Neural cell (in vitro differentiated cells): ENCODE measurements at regions not wholly inside any gene's neighbourhood (a gene's known extent, or its start where the extent isn't known, plus 50 kb on each side); places are given as distances from the start of the nearest gene placed in this dataset.

Experiments
- H2AFZ ChIP-seq: fragments of 200-600, 300-800 bp; sonication (generic), shearing (Covaris generic); 2 replicates; pipeline ENCODE4 v1.6.0; 2014; ENCODE audit warnings: low read depth, mild to moderate bottlenecking, antibody characterized with exemption, low read length, moderate library complexity
- H3F3A ChIP-seq: fragments of 200-600 bp; shearing (Covaris generic); 2 replicates; pipeline ENCODE4 v1.6.1; 2016; ENCODE audit warnings: mild to moderate bottlenecking, moderate library complexity, mixed read lengths, antibody characterized with exemption, low read length; ENCODE audit not compliant: insufficient read depth, poor library complexity, severe bottlenecking
- H3K27ac ChIP-seq: fragments of 200-600, 300-800 bp; sonication (generic), shearing (Covaris generic); 2 replicates; pipeline ENCODE4 v1.5.1; 2014; ENCODE audit warnings: mild to moderate bottlenecking, low read length, moderate library complexity
- H3K27me3 ChIP-seq: fragments of 300-800, 200-600 bp; sonication (generic), shearing (Covaris generic); 2 replicates; pipeline ENCODE4 v1.6.0; 2014; ENCODE audit warnings: mild to moderate bottlenecking, low read depth, low read length, moderate library complexity; ENCODE audit not compliant: insufficient read depth
- H3K36me3 ChIP-seq: fragments of 300-800, 200-600 bp; sonication (generic), shearing (Covaris generic); 2 replicates; pipeline ENCODE4 v1.5.1; 2014; ENCODE audit warnings: mild to moderate bottlenecking, antibody characterized with exemption, low read length, moderate library complexity; ENCODE audit not compliant: insufficient read depth
- H3K4me2 ChIP-seq: fragments of 300-800, 200-600 bp; sonication (generic), shearing (Covaris generic); 2 replicates; pipeline ENCODE4 v1.6.0; 2014; ENCODE audit warnings: mild to moderate bottlenecking, low read length
- H3K4me3 ChIP-seq: fragments of 300-800, 200-600 bp; sonication (generic), shearing (Covaris generic); 2 replicates; pipeline ENCODE4 v1.5.1; 2014; ENCODE audit warnings: mild to moderate bottlenecking, low read length, moderate library complexity
- H3K79me2 ChIP-seq: fragments of 200-600 bp; shearing (Covaris generic); replicated peaks from 2 replicates; pipeline ENCODE4 v1.6.0; 2014; ENCODE audit warnings: mild to moderate bottlenecking, low read length, moderate library complexity; ENCODE audit not compliant: insufficient read depth
- H3K9ac ChIP-seq: fragments of 300-800, 200-600 bp; sonication (generic), shearing (Covaris generic); 2 replicates; pipeline ENCODE4 v1.6.1; 2016; ENCODE audit warnings: mild to moderate bottlenecking, low read length, mixed read lengths
- H3K9me2 ChIP-seq: fragments of 200-600 bp; shearing (Covaris generic); 2 replicates; pipeline ENCODE4 v1.6.1; 2016; ENCODE audit warnings: mild to moderate bottlenecking, low read length, mixed read lengths; ENCODE audit not compliant: insufficient read depth
- H3K9me3 ChIP-seq: fragments of 200-600, 300-800 bp; sonication (generic), shearing (Covaris generic); 2 replicates; pipeline ENCODE4 v1.6.1; 2016; ENCODE audit warnings: mild to moderate bottlenecking, mixed run types, low read length, moderate library complexity, mixed read lengths
- H4K20me1 ChIP-seq: fragments of 200-600 bp; shearing (Covaris generic); 2 replicates; pipeline ENCODE4 v1.6.1; 2016; ENCODE audit warnings: mild to moderate bottlenecking, mixed run types; ENCODE audit not compliant: insufficient read depth
- CTCF ChIP-seq: fragments of 450-650 bp; IDR thresholded peaks from 2 replicates; pipeline ENCODE4 v1.5.1; 2014; ENCODE audit warnings: antibody characterized with exemption, mild to moderate bottlenecking, moderate library complexity; ENCODE audit not compliant: poor library complexity, severe bottlenecking
- EP300 ChIP-seq: fragments of 450-650 bp; conservative IDR thresholded peaks from 2 replicates; pipeline ENCODE4 v1.6.1; 2014; ENCODE audit warnings: antibody characterized with exemption, mild to moderate bottlenecking, moderate library complexity; ENCODE audit not compliant: poor library complexity, severe bottlenecking
- EZH2 ChIP-seq: fragments of 200-600, 300-800 bp; shearing (Covaris generic), sonication (generic); IDR thresholded peaks from 2 replicates; pipeline ENCODE4 v1.6.1; 2014; ENCODE audit warnings: antibody characterized with exemption, low read length, borderline replicate concordance, mild to moderate bottlenecking; ENCODE audit not compliant: insufficient read depth, poor library complexity, severe bottlenecking
- MXI1 ChIP-seq: fragments of 450-650 bp; conservative IDR thresholded peaks from 2 replicates; pipeline ENCODE4 v1.6.1; 2014; ENCODE audit warnings: antibody characterized with exemption, mild to moderate bottlenecking; ENCODE audit not compliant: poor library complexity, severe bottlenecking
- POLR2AphosphoS5 ChIP-seq: IDR thresholded peaks from 2 replicates; pipeline ENCODE4 v1.6.1; 2012
- RAD21 ChIP-seq: fragments of 450-650 bp; conservative IDR thresholded peaks from 2 replicates; pipeline ENCODE4 v1.6.1; 2014; ENCODE audit warnings: antibody characterized with exemption, mild to moderate bottlenecking, moderate library complexity
- REST ChIP-seq: IDR thresholded peaks from 2 replicates; pipeline ENCODE4 v1.6.1; 2012; ENCODE audit warnings: borderline replicate concordance
- SMC3 ChIP-seq: fragments of 450-650 bp; conservative IDR thresholded peaks from 2 replicates; pipeline ENCODE4 v1.6.1; 2014; ENCODE audit warnings: antibody characterized with exemption, mild to moderate bottlenecking, moderate library complexity; ENCODE audit not compliant: poor library complexity
- TAF1 ChIP-seq: IDR thresholded peaks from 2 replicates; pipeline ENCODE4 v1.6.1; 2012; ENCODE audit warnings: low read depth

GRCh38 chr3:107250221-107250620 is 127.0 kb upstream of the CCDC54 start:
- no peak overlapping the region for H3K9ac ChIP-seq
- no peak overlapping the region for H3K4me2 ChIP-seq
- H3K79me2 ChIP-seq, result no peaks in the 10 kb centered on the region
- no peak overlapping the region for H2AFZ ChIP-seq
- no peaks in the 10 kb centered on the region for H3K9me3 ChIP-seq
- no peaks in the 10 kb centered on the region for H3K9me2 ChIP-seq
- no peaks in the 10 kb centered on the region for H3K27me3 ChIP-seq
- no peaks in the 10 kb centered on the region for H4K20me1 ChIP-seq
- no peak overlapping the region for H3K4me3 ChIP-seq
- H3F3A ChIP-seq, result no peaks in the 10 kb centered on the region
- TF ChIP-seq REST (no peak), EP300 (no peak), RAD21 (no peak), POLR2AphosphoS5 (no peak), TAF1 (no peak)
- no peak overlapping the region for H3K27ac ChIP-seq
- H3K36me3 ChIP-seq, result no peaks in the 10 kb centered on the region

- no peaks in the 10 kb centered on the region for H3K27me3 ChIP-seq
- H3K27ac ChIP-seq, result no peak overlapping the region
- H3K9ac ChIP-seq, result no peak overlapping the region
- no peaks in the 10 kb centered on the region for H3F3A ChIP-seq
- no peaks in the 10 kb centered on the region for H3K9me2 ChIP-seq
- H2AFZ ChIP-seq, result no peak overlapping the region
- H3K4me2 ChIP-seq, result no peak overlapping the region
- no peaks in the 10 kb centered on the region for H3K79me2 ChIP-seq
- no peaks in the 10 kb centered on the region for H3K9me3 ChIP-seq
- no peaks in the 10 kb centered on the region for H4K20me1 ChIP-seq
- H3K4me3 ChIP-seq, result no peak overlapping the region
- H3K36me3 ChIP-seq, result no peaks in the 10 kb centered on the region
- TF ChIP-seq EP300, result no peak
- no peak for TF ChIP-seq RAD21
- no peak for TF ChIP-seq EZH2
- no peak for TF ChIP-seq CTCF
- no peak for TF ChIP-seq REST
- TF ChIP-seq POLR2AphosphoS5, result no peak
- no peak for TF ChIP-seq TAF1
- TF ChIP-seq SMC3, result no peak
- no peak for TF ChIP-seq MXI1
These were observed 125.4 kb upstream of the CCDC54 start for GRCh38 chr3:107251819-107252218.
